ENCODE measurements at regions not wholly inside any gene's neighbourhood (a gene's known extent, or its start where the extent isn't known, plus 50 kb on each side); places are given as distances from the start of the nearest gene placed in this dataset.
"Not testable (repeated sequence)": the region's sequence is repeated elsewhere in the genome, so short reads cannot be mapped to it uniquely, and the experiment has no call there.

DNA sequence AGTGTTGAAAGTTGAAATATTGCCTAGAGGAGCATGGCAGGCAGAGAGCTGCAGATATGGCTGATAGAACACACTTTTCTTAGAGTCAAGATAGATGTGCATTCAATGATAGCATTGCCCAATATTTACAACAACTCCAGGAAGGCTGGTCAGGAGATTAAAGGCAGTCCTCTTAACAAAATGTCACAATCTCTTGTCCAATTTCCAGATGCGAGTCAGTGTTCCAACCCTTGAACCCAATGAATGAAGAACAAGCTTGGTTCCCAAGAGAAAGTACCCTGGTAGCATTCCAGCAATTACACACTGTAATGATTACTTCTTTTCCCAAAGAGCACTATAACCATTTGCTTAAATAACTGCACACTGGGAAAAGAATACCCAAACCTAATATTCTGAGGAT is 839.4 kb upstream of the VRK2 start:
- Histone ChIP-seq H3K4me3 (ENCODE audit: low read length) (no peak overlapping the region), H3K27me3 (ENCODE audit: control insufficient read depth, insufficient read depth, low read length) (no peaks in the 10 kb centered on the region), H3K9me3 (ENCODE audit: control insufficient read depth, low read length) (no peaks in the 10 kb centered on the region), H3K4me1 (ENCODE audit: control insufficient read depth, insufficient read depth, low read length) (no peaks in the 10 kb centered on the region), H3K9ac (ENCODE audit: low read length) (no peak overlapping the region), H3K36me3 (ENCODE audit: control insufficient read depth, insufficient read depth, low read length) (no peaks in the 10 kb centered on the region)

DNA sequence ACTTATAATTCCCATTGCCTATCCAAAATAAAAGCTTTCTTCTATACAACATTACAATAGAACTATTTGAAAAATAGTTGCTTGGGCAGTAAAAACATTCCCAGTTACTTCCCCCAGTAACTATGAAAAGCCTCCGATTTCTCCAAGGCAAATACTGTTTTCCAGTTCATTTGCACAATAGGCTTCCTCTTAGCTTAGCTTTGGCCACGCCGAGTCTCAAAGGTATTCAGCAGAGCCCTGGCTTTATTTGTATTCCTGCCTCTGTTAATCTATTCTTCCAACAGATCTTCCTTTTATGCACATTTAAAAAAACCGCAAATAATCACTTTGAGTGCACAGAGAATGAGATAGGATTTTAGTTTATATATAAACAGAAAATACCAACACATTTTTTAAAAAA is 836.8 kb upstream of the VRK2 start:
- no peaks in the 10 kb centered on the region for H3K27me3 ChIP-seq (ENCODE audit: control insufficient read depth, insufficient read depth, low read length)
- no peaks in the 10 kb centered on the region for H3K9me3 ChIP-seq (ENCODE audit: control insufficient read depth, low read length)
- no peaks in the 10 kb centered on the region for H3K36me3 ChIP-seq (ENCODE audit: control insufficient read depth, insufficient read depth, low read length)
- H3K4me3 ChIP-seq (ENCODE audit: low read length), result no peak overlapping the region
- no peaks in the 10 kb centered on the region for H3K4me1 ChIP-seq (ENCODE audit: control insufficient read depth, insufficient read depth, low read length)
- H3K9ac ChIP-seq (ENCODE audit: low read length), result no peak overlapping the region

GRCh38 chr2:57210855-57211254 is 835.8 kb upstream of the VRK2 start:
- H3K4me3 ChIP-seq (ENCODE audit: low read length), result no peak overlapping the region
- H3K36me3 ChIP-seq (ENCODE audit: control insufficient read depth, insufficient read depth, low read length), result no peaks in the 10 kb centered on the region
- no peak overlapping the region for H3K9ac ChIP-seq (ENCODE audit: low read length)
- no peaks in the 10 kb centered on the region for H3K4me1 ChIP-seq (ENCODE audit: control insufficient read depth, insufficient read depth, low read length)
- H3K27me3 ChIP-seq (ENCODE audit: control insufficient read depth, insufficient read depth, low read length), result no peaks in the 10 kb centered on the region
- H3K9me3 ChIP-seq (ENCODE audit: control insufficient read depth, low read length), result no peaks in the 10 kb centered on the region

GRCh38 chr2:57217013-57217412 is 829.6 kb upstream of the VRK2 start:
- Histone ChIP-seq H3K9me3 (ENCODE audit: control insufficient read depth, low read length) (no peaks in the 10 kb centered on the region), H3K9ac (ENCODE audit: low read length) (no peak overlapping the region), H3K27me3 (ENCODE audit: control insufficient read depth, insufficient read depth, low read length) (no peaks in the 10 kb centered on the region), H3K4me3 (ENCODE audit: low read length) (no peak overlapping the region), H3K4me1 (ENCODE audit: control insufficient read depth, insufficient read depth, low read length) (no peaks in the 10 kb centered on the region), H3K36me3 (ENCODE audit: control insufficient read depth, insufficient read depth, low read length) (no peaks in the 10 kb centered on the region)

- no peaks in the 10 kb centered on the region for H3K36me3 ChIP-seq (ENCODE audit: control insufficient read depth, insufficient read depth, low read length)
- H3K4me3 ChIP-seq (ENCODE audit: low read length), result no peak overlapping the region
- no peaks in the 10 kb centered on the region for H3K4me1 ChIP-seq (ENCODE audit: control insufficient read depth, insufficient read depth, low read length)
- no peaks in the 10 kb centered on the region for H3K9me3 ChIP-seq (ENCODE audit: control insufficient read depth, low read length)
- no peak overlapping the region for H3K9ac ChIP-seq (ENCODE audit: low read length)
- no peaks in the 10 kb centered on the region for H3K27me3 ChIP-seq (ENCODE audit: control insufficient read depth, insufficient read depth, low read length)
Observed at GRCh38 chr2:57218206-57218605, 828.4 kb upstream of the VRK2 start.

- not testable (repeated sequence) for H3K27me3 ChIP-seq (ENCODE audit: control insufficient read depth, insufficient read depth, low read length)
Observed at GRCh38 chr2:57229706-57230105, 816.9 kb upstream of the VRK2 start.

DNA sequence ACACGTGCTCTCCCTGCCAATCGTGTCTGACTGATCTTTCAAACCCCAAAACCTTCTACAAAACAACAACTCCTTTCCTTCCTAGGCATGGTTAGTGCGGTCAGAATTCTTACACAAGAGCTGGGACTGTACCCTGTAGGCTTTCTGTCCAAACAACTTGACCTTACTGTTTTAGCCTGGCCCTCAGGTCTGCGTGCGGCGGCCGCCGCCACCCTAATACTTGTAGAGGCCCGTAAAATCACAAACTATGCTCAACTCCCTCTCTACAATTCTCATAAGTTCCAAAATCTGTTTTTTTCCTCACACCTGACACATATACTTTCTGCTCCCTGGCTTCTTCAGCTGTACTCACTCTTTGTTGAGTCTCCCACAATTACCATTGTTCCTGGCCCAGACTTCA is 814.3 kb upstream of the VRK2 start:
- not testable (repeated sequence) for H3K9me3 ChIP-seq (ENCODE audit: control insufficient read depth, low read length); H3K4me3 ChIP-seq (ENCODE audit: low read length); H3K36me3 ChIP-seq (ENCODE audit: control insufficient read depth, insufficient read depth, low read length); H3K27me3 ChIP-seq (ENCODE audit: control insufficient read depth, insufficient read depth, low read length); H3K4me1 ChIP-seq (ENCODE audit: control insufficient read depth, insufficient read depth, low read length); H3K9ac ChIP-seq (ENCODE audit: low read length)

More at GRCh38 chr2:57229706-57230105, 816.9 kb upstream of the VRK2 start:
- not testable (repeated sequence) for H3K4me3 ChIP-seq (ENCODE audit: low read length); H3K4me1 ChIP-seq (ENCODE audit: control insufficient read depth, insufficient read depth, low read length); H3K9me3 ChIP-seq (ENCODE audit: control insufficient read depth, low read length); H3K9ac ChIP-seq (ENCODE audit: low read length); H3K36me3 ChIP-seq (ENCODE audit: control insufficient read depth, insufficient read depth, low read length)

DNA sequence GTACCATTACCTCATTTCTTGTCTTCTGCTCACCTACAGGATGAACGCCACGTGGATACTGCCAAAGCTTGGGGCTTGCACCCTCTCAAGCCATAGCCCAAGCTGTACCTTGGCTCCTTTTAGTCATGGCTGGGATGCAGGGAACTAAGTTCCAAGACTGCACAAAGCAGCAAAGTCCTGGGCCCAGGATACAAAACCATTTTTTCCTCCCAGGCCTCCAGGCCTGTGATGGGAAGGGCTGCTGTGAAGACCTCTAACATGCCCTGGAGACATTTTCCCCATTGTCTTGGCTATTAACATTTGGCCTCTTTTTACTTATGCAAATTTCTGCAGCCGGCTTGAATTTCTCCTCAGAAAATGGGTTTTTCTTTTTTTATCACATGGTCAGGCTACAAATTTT is 795.1 kb upstream of the VRK2 start:
- H3K9ac ChIP-seq (ENCODE audit: low read length); H3K27me3 ChIP-seq (ENCODE audit: control insufficient read depth, insufficient read depth, low read length); H3K9me3 ChIP-seq (ENCODE audit: control insufficient read depth, low read length): not testable (repeated sequence)

GRCh38 chr2:57276408-57276807 is 770.2 kb upstream of the VRK2 start:
- not testable (repeated sequence) for H3K27me3 ChIP-seq (ENCODE audit: control insufficient read depth, insufficient read depth, low read length); H3K9me3 ChIP-seq (ENCODE audit: control insufficient read depth, low read length); H3K4me1 ChIP-seq (ENCODE audit: control insufficient read depth, insufficient read depth, low read length); H3K36me3 ChIP-seq (ENCODE audit: control insufficient read depth, insufficient read depth, low read length); H3K9ac ChIP-seq (ENCODE audit: low read length); H3K4me3 ChIP-seq (ENCODE audit: low read length)

More for the DNA sequence above, 795.1 kb upstream of the VRK2 start:
- H3K36me3 ChIP-seq (ENCODE audit: control insufficient read depth, insufficient read depth, low read length); H3K4me1 ChIP-seq (ENCODE audit: control insufficient read depth, insufficient read depth, low read length); H3K4me3 ChIP-seq (ENCODE audit: low read length): not testable (repeated sequence)

- H3K36me3 ChIP-seq (ENCODE audit: control insufficient read depth, insufficient read depth, low read length), result no peaks in the 10 kb centered on the region
- H3K4me3 ChIP-seq (ENCODE audit: low read length), result no peak overlapping the region
- no peak overlapping the region for H3K9ac ChIP-seq (ENCODE audit: low read length)
- H3K9me3 ChIP-seq (ENCODE audit: control insufficient read depth, low read length), result no peaks in the 10 kb centered on the region
- no peaks in the 10 kb centered on the region for H3K27me3 ChIP-seq (ENCODE audit: control insufficient read depth, insufficient read depth, low read length)
- no peaks in the 10 kb centered on the region for H3K4me1 ChIP-seq (ENCODE audit: control insufficient read depth, insufficient read depth, low read length)
Observed at GRCh38 chr2:57278451-57278850, 768.2 kb upstream of the VRK2 start.

- no peaks in the 10 kb centered on the region for H3K36me3 ChIP-seq (ENCODE audit: control insufficient read depth, insufficient read depth, low read length)
- H3K9ac ChIP-seq (ENCODE audit: low read length), result no peak overlapping the region
- no peaks in the 10 kb centered on the region for H3K27me3 ChIP-seq (ENCODE audit: control insufficient read depth, insufficient read depth, low read length)
- H3K9me3 ChIP-seq (ENCODE audit: control insufficient read depth, low read length), result no peaks in the 10 kb centered on the region
- H3K4me3 ChIP-seq (ENCODE audit: low read length), result no peak overlapping the region
- H3K4me1 ChIP-seq (ENCODE audit: control insufficient read depth, insufficient read depth, low read length), result no peaks in the 10 kb centered on the region
Observed at GRCh38 chr2:57291209-57291608, 755.4 kb upstream of the VRK2 start.

DNA sequence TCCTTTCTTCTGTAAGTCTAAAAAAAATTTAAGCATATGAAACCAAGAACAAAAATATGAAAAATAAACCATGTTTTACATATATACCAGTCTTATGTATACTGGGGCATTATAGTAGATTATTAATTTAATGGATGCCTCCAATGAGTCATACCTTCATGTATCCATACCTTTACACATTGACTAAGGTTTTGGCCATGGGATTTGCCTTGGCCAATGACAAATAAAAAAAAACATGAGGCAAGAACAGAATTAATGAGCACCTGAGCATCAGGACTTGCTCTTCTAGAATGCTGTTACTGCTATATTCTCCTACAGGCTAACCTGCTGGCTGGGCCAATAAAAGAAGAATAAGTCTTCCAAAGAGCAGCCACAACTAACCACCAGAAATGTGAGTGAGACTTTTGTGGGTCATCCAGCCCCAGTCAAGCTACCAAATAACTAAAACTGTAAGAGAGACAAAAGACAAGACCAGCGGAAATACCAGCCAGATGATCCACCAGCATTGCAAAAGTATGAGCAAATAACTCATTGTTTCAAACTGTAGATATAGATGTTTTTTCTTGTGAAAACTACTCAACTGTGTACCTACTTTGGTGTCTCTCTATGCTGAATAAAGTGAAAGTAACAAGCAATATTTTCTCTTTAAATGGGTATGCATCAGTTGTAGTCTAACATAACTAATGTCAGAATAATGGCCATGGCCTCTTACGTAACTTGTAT is 749.6 kb upstream of the VRK2 start:
- H3K9me3 ChIP-seq (ENCODE audit: control insufficient read depth, low read length), result no peaks in the 10 kb centered on the region

DNA sequence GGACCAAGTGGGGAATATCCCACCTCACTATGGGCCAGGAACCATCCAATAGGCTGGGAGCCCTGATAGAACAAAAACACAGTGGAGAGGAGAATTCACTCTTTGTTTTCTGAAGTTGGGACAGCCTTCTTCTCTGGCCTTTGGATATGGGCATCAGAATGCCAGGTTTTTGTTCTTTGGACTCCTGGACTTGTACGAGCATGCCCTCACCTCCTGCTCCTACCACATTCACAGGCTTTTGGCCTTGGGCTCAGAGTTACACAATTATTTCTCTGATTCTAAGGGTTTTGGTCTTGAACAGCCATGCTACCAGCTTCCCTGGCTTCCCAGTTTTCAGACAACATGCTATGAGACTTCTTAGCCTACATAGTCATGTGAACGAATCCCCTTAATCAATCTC is 732.9 kb upstream of the VRK2 start:
- Histone ChIP-seq H3K36me3 (ENCODE audit: control insufficient read depth, insufficient read depth, low read length) (no peaks in the 10 kb centered on the region), H3K27me3 (ENCODE audit: control insufficient read depth, insufficient read depth, low read length) (no peaks in the 10 kb centered on the region), H3K9ac (ENCODE audit: low read length) (no peak overlapping the region), H3K4me3 (ENCODE audit: low read length) (no peak overlapping the region), H3K4me1 (ENCODE audit: control insufficient read depth, insufficient read depth, low read length) (no peaks in the 10 kb centered on the region), H3K9me3 (ENCODE audit: control insufficient read depth, low read length) (no peaks in the 10 kb centered on the region)

More for the DNA sequence above, 749.6 kb upstream of the VRK2 start:
- Histone ChIP-seq H3K36me3 (ENCODE audit: control insufficient read depth, insufficient read depth, low read length) (no peaks in the 10 kb centered on the region), H3K4me1 (ENCODE audit: control insufficient read depth, insufficient read depth, low read length) (no peaks in the 10 kb centered on the region), H3K9ac (ENCODE audit: low read length) (no peak overlapping the region), H3K27me3 (ENCODE audit: control insufficient read depth, insufficient read depth, low read length) (no peaks in the 10 kb centered on the region), H3K4me3 (ENCODE audit: low read length) (no peak overlapping the region)

All from mucosa of stomach (tissue), 1 donor.